ENCODE measurements at regions not wholly inside any gene's neighbourhood (a gene's known extent, or its start where the extent isn't known, plus 50 kb on each side); places are given as distances from the start of the nearest gene placed in this dataset.

- RAD21 ChIA-PET (ENCODE audit: unreplicated experiment), result no interaction called here
- H3K27ac ChIP-seq (ENCODE audit: control insufficient read depth, insufficient read depth), result no peak overlapping the region
- DNase-seq (ENCODE audit: low read depth, low spot score) (no peak), FAIRE-seq (no peak), ATAC-seq (no peak)
- no peaks in the 10 kb centered on the region for H3K4me1 ChIP-seq (ENCODE audit: control insufficient read depth, insufficient read depth, low read length)
- H3K36me3 ChIP-seq (ENCODE audit: control insufficient read depth in 2 of 2, insufficient read depth in 2 of 2, low read length in 1 of 2), result no peaks in the 10 kb centered on the region
- intact Hi-C loops (cut with micrococcal nuclease; ENCODE audit: unreplicated experiment), result no loop called here
- in situ Hi-C loops (cut with MboI), result no loop called here
- no TSS peak for BruUV-seq (replicated peaks)
- H3K9me3 ChIP-seq (replicated peaks; ENCODE audit: control insufficient read depth, insufficient read depth, low read length), result no peaks in the 10 kb centered on the region
- H3K4me3 ChIP-seq, result no peak overlapping the region
- POLR2A ChIA-PET, result no interaction called here
- H3K4me2 ChIP-seq (ENCODE audit: control insufficient read depth, insufficient read depth), result no peak overlapping the region
- no peaks in the 10 kb centered on the region for H3K79me2 ChIP-seq (ENCODE audit: control insufficient read depth, insufficient read depth, low read length)
- TF ChIP-seq CREM (IDR thresholded peaks at IDR 0.05; ENCODE audit: low read depth), result no peak
- TF ChIP-seq CBX3 (IDR thresholded peaks at IDR 0.05; ENCODE audit: borderline replicate concordance, low read depth), result no peak
- no peak for TF ChIP-seq ELK1 (IDR thresholded peaks at IDR 0.05; ENCODE audit: low read depth, low read length)
- no peak for TF ChIP-seq MXI1 (IDR thresholded peaks at IDR 0.05; ENCODE audit: low read depth, low read length)
- no peak for TF ChIP-seq BCL11A (IDR thresholded peaks at IDR 0.05; ENCODE audit: low read depth, low read length)
- TF ChIP-seq PAX5 (IDR thresholded peaks at IDR 0.05; ENCODE audit: borderline replicate concordance, low read depth, low read length), result no peak
- no peak for TF ChIP-seq HDAC6 (IDR thresholded peaks at IDR 0.05; ENCODE audit: unreplicated experiment)
- TF ChIP-seq IKZF1 (conservative IDR thresholded peaks at IDR 0.05), result no peak
- TF ChIP-seq ZNF207 (IDR thresholded peaks at IDR 0.05; ENCODE audit: borderline replicate concordance), result no peak
- TF ChIP-seq RUNX3 (IDR thresholded peaks at IDR 0.05; ENCODE audit: low read length), result no peak
- no peak for TF ChIP-seq NFYB (IDR thresholded peaks at IDR 0.05; ENCODE audit: insufficient read depth, low read depth, low read length)
- TF ChIP-seq SP1 (IDR thresholded peaks at IDR 0.05; ENCODE audit: low read depth, low read length), result no peak
- no peak for TF ChIP-seq MYC (IDR thresholded peaks at IDR 0.05; ENCODE audit: insufficient read depth, insufficient read length, insufficient replicate concordance, low read length, severe bottlenecking)
- TF ChIP-seq SMC3 (IDR thresholded peaks at IDR 0.05; ENCODE audit: borderline replicate concordance, low read length), result no peak
- TF ChIP-seq IRF5 (IDR thresholded peaks at IDR 0.05; ENCODE audit: borderline replicate concordance), result no peak
- TF ChIP-seq SMARCA5 (IDR thresholded peaks at IDR 0.05), result no peak
- H2AFZ ChIP-seq (ENCODE audit: control insufficient read depth, low read depth, low read length), result no peak overlapping the region
- CTCF ChIA-PET, result no interaction called here
- H3K9ac ChIP-seq (ENCODE audit: control insufficient read depth, insufficient read depth, low read length), result no peak overlapping the region
- no peaks in the 10 kb centered on the region for H4K20me1 ChIP-seq (ENCODE audit: control insufficient read depth, insufficient read depth)
- SMC1A ChIA-PET (ENCODE audit: uncharacterized antibody, unreplicated experiment), result interaction anchor here (1.3 kb wide), 1 partner anchor 11 kb away, joined by 3 read pairs; no protein-coding TSS in a partner anchor
- no peaks in the 10 kb centered on the region for H3K27me3 ChIP-seq (replicated peaks in 1 of 2; ENCODE audit: control insufficient read depth in 2 of 2, insufficient read depth in 2 of 2, low read length in 1 of 2)
These were observed 273.1 kb downstream of the SEMA3D start for GRCh38 chr7:84913731-84914130.

Measured in GM12878 (cell line).